Upper lobe of right lung (tissue), 1 donor: ENCODE measurements at regions not wholly inside any gene's neighbourhood (a gene's known extent, or its start where the extent isn't known, plus 50 kb on each side); places are given as distances from the start of the nearest gene placed in this dataset.

Experiments used
- ATAC-seq: fragments of 200-7000 bp; cut with Tn5 transposase; one replicate; pipeline ENCODE4 v1.9.1; 2020; ENCODE audit warnings: mild to moderate bottlenecking, moderate library complexity
- DNase-seq: peaks from one replicate; pipeline ENCODE4 v3.0.0-alpha.2; 2020
- H3K27ac ChIP-seq: fragments of 200-600 bp; one replicate; pipeline ENCODE4 v1.8.0; 2022
- H3K27me3 ChIP-seq: fragments of 200-600 bp; one replicate; pipeline ENCODE4 v1.8.0; 2022; ENCODE audit warnings: mild to moderate bottlenecking
- H3K36me3 ChIP-seq: fragments of 200-600 bp; one replicate; pipeline ENCODE4 v1.8.0; 2022
- H3K4me1 ChIP-seq: fragments of 200-600 bp; one replicate; pipeline ENCODE4 v1.8.0; 2022
- H3K4me3 ChIP-seq: fragments of 200-600 bp; one replicate; pipeline ENCODE4 v1.8.0; 2022; ENCODE audit warnings: mild to moderate bottlenecking
- H3K9me3 ChIP-seq: fragments of 200-600 bp; one replicate; pipeline ENCODE4 v1.8.0; 2022
- intact Hi-C: fragments of 100-400 bp; cut with DNase I; formaldehyde crosslinking; loops from one replicate; pipeline ENCODE4 v1.11.0; 2022
- TF ChIP-seq, protein P1 (sequence below): fragments of 200-600 bp; IDR thresholded peaks from one replicate; pipeline ENCODE4 v1.8.0; 2022; ENCODE audit warnings: antibody characterized with exemption
- donor health status: DM: no; HTN: yes; CAD: no; lungs with severe emphysema.

DNA sequence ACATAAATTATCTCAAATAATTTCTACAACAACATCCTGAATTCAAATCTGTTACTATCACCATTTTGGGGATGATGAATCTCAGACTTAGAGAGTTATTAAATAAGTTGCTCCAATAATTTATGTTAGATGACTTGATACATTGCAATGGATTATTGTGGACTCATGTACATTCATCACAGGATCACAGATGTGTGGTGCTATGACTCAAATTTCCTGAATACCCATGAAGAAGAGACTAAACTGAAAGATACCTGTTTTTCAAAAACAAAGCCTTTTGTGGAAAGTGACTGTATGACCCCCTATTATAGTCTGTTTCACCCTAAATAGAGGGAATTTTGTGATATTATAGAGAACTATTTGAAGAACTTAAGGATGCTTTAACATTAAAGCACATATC is 315.0 kb downstream of the PLA2G4A start:
- Histone ChIP-seq H3K4me1 (no peaks in the 10 kb centered on the region), H3K36me3 (no peaks in the 10 kb centered on the region), H3K27ac (no peak overlapping the region), H3K9me3 (no peaks in the 10 kb centered on the region), H3K27me3 (no peaks in the 10 kb centered on the region), H3K4me3 (no peak overlapping the region)
- DNase-seq (no peak), ATAC-seq (no peak)
- intact Hi-C loops: no loop called here
- TF ChIP-seq, protein P1, sequence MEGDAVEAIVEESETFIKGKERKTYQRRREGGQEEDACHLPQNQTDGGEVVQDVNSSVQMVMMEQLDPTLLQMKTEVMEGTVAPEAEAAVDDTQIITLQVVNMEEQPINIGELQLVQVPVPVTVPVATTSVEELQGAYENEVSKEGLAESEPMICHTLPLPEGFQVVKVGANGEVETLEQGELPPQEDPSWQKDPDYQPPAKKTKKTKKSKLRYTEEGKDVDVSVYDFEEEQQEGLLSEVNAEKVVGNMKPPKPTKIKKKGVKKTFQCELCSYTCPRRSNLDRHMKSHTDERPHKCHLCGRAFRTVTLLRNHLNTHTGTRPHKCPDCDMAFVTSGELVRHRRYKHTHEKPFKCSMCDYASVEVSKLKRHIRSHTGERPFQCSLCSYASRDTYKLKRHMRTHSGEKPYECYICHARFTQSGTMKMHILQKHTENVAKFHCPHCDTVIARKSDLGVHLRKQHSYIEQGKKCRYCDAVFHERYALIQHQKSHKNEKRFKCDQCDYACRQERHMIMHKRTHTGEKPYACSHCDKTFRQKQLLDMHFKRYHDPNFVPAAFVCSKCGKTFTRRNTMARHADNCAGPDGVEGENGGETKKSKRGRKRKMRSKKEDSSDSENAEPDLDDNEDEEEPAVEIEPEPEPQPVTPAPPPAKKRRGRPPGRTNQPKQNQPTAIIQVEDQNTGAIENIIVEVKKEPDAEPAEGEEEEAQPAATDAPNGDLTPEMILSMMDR: no peak

DNA sequence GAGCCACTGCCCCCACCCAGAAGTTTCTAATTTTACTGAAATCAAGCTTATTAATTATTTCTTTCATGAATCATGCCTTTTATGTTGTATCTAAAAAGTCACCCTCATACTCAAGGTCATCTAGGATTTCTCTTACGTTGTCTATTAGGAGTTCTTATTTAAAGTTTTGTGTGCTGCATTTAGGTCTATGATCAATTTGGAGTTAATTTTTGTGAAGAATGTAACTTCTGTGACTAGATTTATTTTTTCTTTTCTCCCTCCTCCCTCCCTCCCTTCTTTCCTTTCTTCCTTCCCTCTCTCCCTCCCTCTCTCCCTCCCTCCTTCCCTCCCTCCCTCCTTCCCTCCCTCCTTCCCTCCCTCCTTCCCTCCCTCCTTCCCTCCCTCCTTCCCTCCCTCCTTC is 317.6 kb downstream of the PLA2G4A start:
- intact Hi-C loops: no loop called here
- Histone ChIP-seq H3K4me1 (no peaks in the 10 kb centered on the region), H3K27me3 (no peaks in the 10 kb centered on the region), H3K36me3 (no peaks in the 10 kb centered on the region), H3K4me3 (no peak overlapping the region), H3K9me3 (no peaks in the 10 kb centered on the region), H3K27ac (no peak overlapping the region)
- TF ChIP-seq, protein P1: no peak
- ATAC-seq: no peak
- no peak for DNase-seq

DNA sequence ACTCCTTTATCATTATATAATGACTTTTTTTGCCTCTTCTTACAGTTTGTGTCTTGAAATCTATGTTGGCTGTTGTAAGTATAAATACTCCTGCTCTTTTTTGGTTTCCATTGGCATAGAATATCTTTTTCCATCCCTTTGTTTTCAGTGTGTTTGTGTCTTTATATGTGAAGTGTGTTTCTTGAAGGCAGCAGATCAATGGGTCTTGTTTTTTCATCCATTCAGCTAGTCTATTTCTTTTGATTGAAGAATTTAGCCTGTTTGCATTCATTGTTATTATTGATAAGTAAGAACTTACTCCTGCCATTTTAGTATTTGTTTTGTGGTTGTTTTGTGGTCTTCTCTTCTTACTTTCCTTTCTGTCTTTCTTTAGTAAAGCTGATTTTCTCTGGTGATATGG is 322.8 kb downstream of the PLA2G4A start:
- DNase-seq (no peak), ATAC-seq (no peak)
- H3K27ac ChIP-seq: no peak overlapping the region
- no peaks in the 10 kb centered on the region for H3K27me3 ChIP-seq
- H3K4me3 ChIP-seq: no peak overlapping the region
- H3K9me3 ChIP-seq: peaks cover 14% of the 10 kb centered on the region
- no peaks in the 10 kb centered on the region for H3K4me1 ChIP-seq
- TF ChIP-seq, protein P1: no peak
- intact Hi-C loops: no loop called here
- no peaks in the 10 kb centered on the region for H3K36me3 ChIP-seq

DNA sequence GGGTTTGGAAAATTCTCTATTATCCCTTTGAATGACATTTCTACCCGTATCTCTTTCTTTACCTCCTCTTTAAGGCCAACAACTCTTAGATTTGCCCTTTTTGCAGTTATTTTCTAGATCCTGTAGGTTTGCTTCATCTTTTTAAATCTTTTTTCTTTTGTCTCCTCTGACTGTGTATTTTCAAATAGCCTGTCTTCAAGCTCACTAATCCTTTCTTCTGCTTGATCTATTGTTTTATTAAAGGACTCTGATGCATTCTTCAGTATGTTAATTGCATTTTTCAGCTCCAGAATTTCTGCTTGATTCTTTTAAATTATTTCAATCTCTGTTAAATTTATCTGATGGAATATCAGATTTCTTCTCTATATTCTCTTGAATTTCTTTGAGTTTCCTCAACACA is 324.3 kb downstream of the PLA2G4A start:
- TF ChIP-seq, protein P1: no peak
- no peak for DNase-seq
- Histone ChIP-seq H3K4me3 (no peak overlapping the region), H3K9me3 (peaks cover 14% of the 10 kb centered on the region), H3K4me1 (no peaks in the 10 kb centered on the region), H3K36me3 (no peaks in the 10 kb centered on the region), H3K27ac (no peak overlapping the region), H3K27me3 (no peaks in the 10 kb centered on the region)
- intact Hi-C loops: no loop called here
- no peak for ATAC-seq

DNA sequence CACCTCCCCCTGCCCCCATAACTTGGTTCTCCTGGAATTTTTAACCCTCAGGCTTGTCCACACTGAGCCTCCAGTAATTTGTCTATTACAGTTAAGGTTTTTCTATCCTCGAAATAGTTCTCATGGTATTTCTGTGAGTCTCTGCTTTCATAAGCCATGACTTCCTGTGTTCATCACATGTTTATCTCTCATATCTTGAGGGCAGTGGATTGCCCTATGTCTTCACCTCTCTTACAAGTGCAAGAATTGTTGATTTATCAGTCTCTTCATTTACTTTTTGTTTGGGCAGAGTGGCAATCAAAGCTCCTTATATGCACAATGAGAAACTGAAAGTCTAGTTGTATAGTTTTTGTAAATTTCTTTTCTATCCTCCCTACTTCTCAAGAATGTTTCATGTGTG is 328.4 kb downstream of the PLA2G4A start:
- H3K27me3 ChIP-seq: no peaks in the 10 kb centered on the region
- no peak overlapping the region for H3K4me3 ChIP-seq
- H3K36me3 ChIP-seq: no peaks in the 10 kb centered on the region
- no peaks in the 10 kb centered on the region for H3K4me1 ChIP-seq
- H3K9me3 ChIP-seq: peaks cover 10% of the 10 kb centered on the region
- no peak overlapping the region for H3K27ac ChIP-seq
- ATAC-seq (no peak), DNase-seq (no peak)
- intact Hi-C loops: no loop called here
- TF ChIP-seq, protein P1: no peak

DNA sequence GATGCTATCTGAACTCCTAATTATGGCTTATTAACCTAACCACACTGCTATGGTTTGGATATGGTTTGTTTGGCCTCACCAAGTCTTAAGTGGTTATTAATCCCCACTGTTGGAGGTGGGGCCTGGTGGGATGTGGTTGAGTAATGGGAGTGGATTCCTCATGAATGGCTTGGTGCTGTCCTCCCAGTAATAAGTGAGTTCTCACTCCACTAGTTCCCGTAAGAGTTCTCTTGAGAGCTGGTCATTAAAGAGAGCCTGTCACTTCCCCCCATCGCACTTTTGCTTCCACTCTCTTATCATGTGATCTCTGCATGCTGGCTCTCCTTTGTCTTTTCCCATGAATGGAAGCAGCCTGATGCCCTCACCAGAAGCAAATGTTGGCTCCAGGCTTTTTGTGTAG is 328.8 kb downstream of the PLA2G4A start:
- H3K27me3 ChIP-seq: no peaks in the 10 kb centered on the region
- DNase-seq (no peak), ATAC-seq (no peak)
- no peak overlapping the region for H3K27ac ChIP-seq
- peaks cover 5% of the 10 kb centered on the region for H3K9me3 ChIP-seq
- intact Hi-C loops: no loop called here
- H3K36me3 ChIP-seq: no peaks in the 10 kb centered on the region
- TF ChIP-seq, protein P1: no peak
- no peaks in the 10 kb centered on the region for H3K4me1 ChIP-seq
- H3K4me3 ChIP-seq: no peak overlapping the region
